Chondrocyte (in vitro differentiated cells): ENCODE measurements at regions not wholly inside any gene's neighbourhood (a gene's known extent, or its start where the extent isn't known, plus 50 kb on each side); places are given as distances from the start of the nearest gene placed in this dataset.

Experiments
- DNase-seq: peaks from one replicate; pipeline ENCODE4 v3.0.0; 2021; ENCODE audit warnings: mixed read lengths, low spot score
- H3K27ac Mint-ChIP-seq: one replicate; pipeline ENCODE4 v1.8.0; 2021; ENCODE audit warnings: mild to moderate bottlenecking, moderate library complexity, mixed read lengths; ENCODE audit not compliant: unreplicated experiment
- H3K27me3 Mint-ChIP-seq: 2 replicates; pipeline ENCODE4 v1.8.0; 2021; ENCODE audit warnings: low read depth, mixed read lengths
- H3K36me3 Mint-ChIP-seq: 2 replicates; pipeline ENCODE4 v1.8.0; 2021; ENCODE audit warnings: low read depth, mixed read lengths
- H3K4me1 Mint-ChIP-seq: 2 replicates; pipeline ENCODE4 v1.8.0; 2021; ENCODE audit warnings: low read depth, mild to moderate bottlenecking, mixed read lengths
- H3K4me3 Mint-ChIP-seq: one replicate; pipeline ENCODE4 v1.8.0; 2021; ENCODE audit warnings: mild to moderate bottlenecking, moderate library complexity, mixed read lengths; ENCODE audit not compliant: unreplicated experiment
- H3K9me3 Mint-ChIP-seq: 2 replicates; pipeline ENCODE4 v1.8.0; 2021; ENCODE audit warnings: low read depth, mixed read lengths
- CTCF ChIP-seq: fragments of 200-600 bp; sonication (generic); IDR thresholded peaks from 2 replicates; pipeline ENCODE4 v1.5.0; 2021; ENCODE audit warnings: antibody characterized with exemption, mild to moderate bottlenecking, moderate library complexity

- H3K4me3 Mint-ChIP-seq, result no peak overlapping the region
- peaks cover 1% of the 10 kb centered on the region for H3K36me3 Mint-ChIP-seq
- H3K4me1 Mint-ChIP-seq, result peaks cover 16% of the 10 kb centered on the region
- no peaks in the 10 kb centered on the region for H3K9me3 Mint-ChIP-seq
- H3K27ac Mint-ChIP-seq, result no peak overlapping the region
- H3K27me3 Mint-ChIP-seq, result peaks cover 59% of the 10 kb centered on the region
- DNase-seq, result no peak
- TF ChIP-seq CTCF, result no peak
These were observed 212.4 kb downstream of the RBFOX3 start for GRCh38 chr17:79398441-79398840.

GRCh38 chr17:79396696-79397095 is 214.2 kb downstream of the RBFOX3 start:
- H3K36me3 Mint-ChIP-seq, result peaks cover 1% of the 10 kb centered on the region
- no peak for TF ChIP-seq CTCF
- no peak for DNase-seq
- H3K27ac Mint-ChIP-seq, result no peak overlapping the region
- peaks cover 69% of the 10 kb centered on the region for H3K27me3 Mint-ChIP-seq
- H3K9me3 Mint-ChIP-seq, result no peaks in the 10 kb centered on the region
- peaks cover 16% of the 10 kb centered on the region for H3K4me1 Mint-ChIP-seq
- H3K4me3 Mint-ChIP-seq, result no peak overlapping the region

- DNase-seq, result no peak
- H3K4me3 Mint-ChIP-seq, result no peak overlapping the region
- H3K36me3 Mint-ChIP-seq, result peaks cover 1% of the 10 kb centered on the region
- peaks cover 8% of the 10 kb centered on the region for H3K4me1 Mint-ChIP-seq
- no peaks in the 10 kb centered on the region for H3K9me3 Mint-ChIP-seq
- no peak for TF ChIP-seq CTCF
- no peak overlapping the region for H3K27ac Mint-ChIP-seq
- H3K27me3 Mint-ChIP-seq, result peaks cover 71% of the 10 kb centered on the region
These were observed 215.3 kb downstream of the RBFOX3 start for GRCh38 chr17:79395545-79395944.

GRCh38 chr17:79395066-79395465 is 215.8 kb downstream of the RBFOX3 start:
- H3K27ac Mint-ChIP-seq, result no peak overlapping the region
- peaks cover 4% of the 10 kb centered on the region for H3K4me1 Mint-ChIP-seq
- H3K27me3 Mint-ChIP-seq, result peaks cover 73% of the 10 kb centered on the region
- no peak overlapping the region for H3K4me3 Mint-ChIP-seq
- DNase-seq, result no peak
- H3K36me3 Mint-ChIP-seq, result peaks cover 1% of the 10 kb centered on the region
- TF ChIP-seq CTCF, result no peak
- H3K9me3 Mint-ChIP-seq, result no peaks in the 10 kb centered on the region

GRCh38 chr17:79393358-79394052 is 217.3 kb downstream of the RBFOX3 start:
- H3K27me3 Mint-ChIP-seq, result peaks cover 67% of the 10 kb centered on the region
- no peaks in the 10 kb centered on the region for H3K4me1 Mint-ChIP-seq
- no peak overlapping the region for H3K4me3 Mint-ChIP-seq
- no peak overlapping the region for H3K27ac Mint-ChIP-seq
- no peaks in the 10 kb centered on the region for H3K9me3 Mint-ChIP-seq
- no peak for DNase-seq
- H3K36me3 Mint-ChIP-seq, result peaks cover 1% of the 10 kb centered on the region
- peak; percentile 88 for TF ChIP-seq CTCF
